NCI-H345 (cell line): ENCODE measurements at regions not wholly inside any gene's neighbourhood (a gene's known extent, or its start where the extent isn't known, plus 50 kb on each side); places are given as distances from the start of the nearest gene placed in this dataset.

Experiments used
- DNase-seq: peaks from one replicate; lab custom pipeline; 2025; lab: John Stamatoyannopoulos, UW

DNA sequence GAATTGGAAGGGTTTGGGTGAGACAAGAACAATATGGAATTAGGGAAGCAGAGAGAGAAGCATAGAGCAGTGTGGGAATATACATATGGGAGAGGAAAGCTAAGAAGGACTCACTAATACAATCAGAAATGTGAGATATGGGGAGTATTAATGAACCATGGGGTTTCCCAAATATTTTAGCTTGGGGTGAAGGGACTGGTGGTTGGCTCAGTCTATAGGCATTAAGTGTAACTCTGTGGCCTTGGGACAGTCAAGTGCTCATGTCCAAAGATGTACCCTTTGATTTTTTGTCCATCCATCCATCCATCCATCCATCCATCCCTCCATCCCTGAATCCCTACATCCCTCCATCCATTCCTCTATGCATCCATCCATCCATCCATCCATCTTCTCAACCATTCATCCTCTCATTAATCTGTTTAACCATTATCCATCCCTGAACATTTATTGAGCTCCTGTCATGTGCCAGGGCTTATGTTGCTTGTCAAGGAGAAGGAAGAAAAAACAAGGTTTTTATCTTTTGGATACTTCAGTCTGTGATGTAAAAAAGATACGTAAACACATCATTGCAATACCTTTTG, 263.4 kb upstream of the CHD6 start:
- DNase-seq: no peak

DNA sequence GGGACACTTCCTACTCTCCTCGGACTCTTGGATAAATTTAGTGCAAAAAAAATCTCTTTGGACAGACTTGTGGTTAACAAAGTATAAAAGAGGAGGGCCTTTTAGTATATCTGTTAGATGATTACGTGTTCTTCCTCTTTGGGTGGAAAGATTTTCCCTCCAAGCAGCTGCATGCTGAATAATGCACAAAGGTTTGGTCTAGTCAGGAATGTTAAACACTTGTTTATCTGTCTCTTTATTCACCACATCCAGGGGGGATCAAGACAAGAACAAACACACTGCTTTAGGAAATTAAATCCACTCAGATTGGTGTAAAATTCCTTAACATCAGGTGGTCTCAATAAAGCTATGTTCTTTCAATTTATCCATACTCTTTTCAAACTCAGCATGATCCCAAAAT, 260.9 kb upstream of the CHD6 start:
- no peak for DNase-seq

DNA sequence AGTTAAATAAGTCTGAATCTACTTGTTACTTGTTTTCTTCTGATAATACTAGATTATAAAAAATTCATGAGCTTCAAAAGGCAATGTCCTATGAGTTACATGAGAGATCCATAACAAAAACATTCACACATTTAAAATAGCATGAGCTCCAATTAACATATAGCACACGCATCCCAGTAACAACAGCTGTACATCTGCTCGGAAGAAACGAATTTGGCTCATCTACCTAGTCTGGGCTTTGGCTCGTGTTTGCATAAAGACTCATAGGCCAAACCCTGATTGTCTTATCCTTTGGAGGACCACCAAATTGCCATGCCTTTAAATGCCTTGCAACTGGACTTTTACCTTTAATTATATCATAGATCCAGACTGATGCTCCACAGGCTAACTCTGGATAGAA, 259.7 kb upstream of the CHD6 start:
- no peak for DNase-seq

DNA sequence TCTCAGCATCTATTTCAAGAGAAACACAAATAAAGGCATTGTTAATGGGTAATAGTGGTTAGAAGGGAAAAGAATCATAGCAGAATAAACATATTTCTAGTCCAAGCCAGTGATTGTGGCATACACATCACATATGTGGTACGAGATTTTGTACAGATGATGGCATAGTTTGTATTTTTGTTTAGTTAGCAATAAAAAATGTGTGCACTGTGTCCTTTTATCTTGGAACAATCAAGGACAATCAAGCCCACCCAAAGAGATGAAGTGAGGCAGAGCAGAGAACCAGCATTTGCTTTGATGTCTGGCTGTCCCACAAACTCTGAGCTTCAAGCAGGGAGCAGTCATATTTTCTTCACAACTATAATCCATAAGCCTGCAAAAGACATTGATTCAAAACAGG, 256.5 kb upstream of the CHD6 start:
- no peak for DNase-seq

DNA sequence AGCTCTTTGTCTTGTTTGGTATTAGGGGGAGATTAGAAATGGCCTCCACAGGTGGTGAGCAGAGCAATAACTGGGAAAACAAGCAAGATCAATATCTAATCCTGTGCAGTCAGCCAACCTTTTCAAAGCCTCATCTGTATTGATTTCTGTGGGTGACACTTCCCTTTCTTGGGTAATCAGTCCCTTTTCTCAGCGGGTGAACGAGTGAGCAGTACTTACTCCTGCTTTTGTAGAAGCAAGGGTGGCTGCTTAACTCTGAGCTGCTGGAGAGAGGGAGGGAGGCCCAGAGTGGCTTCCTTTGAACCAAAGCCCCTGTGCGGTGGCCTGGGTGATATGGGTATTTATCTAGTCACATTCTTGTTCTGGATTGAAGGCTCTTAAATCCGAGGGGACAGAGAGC, 254.8 kb upstream of the CHD6 start:
- no peak for DNase-seq

DNA sequence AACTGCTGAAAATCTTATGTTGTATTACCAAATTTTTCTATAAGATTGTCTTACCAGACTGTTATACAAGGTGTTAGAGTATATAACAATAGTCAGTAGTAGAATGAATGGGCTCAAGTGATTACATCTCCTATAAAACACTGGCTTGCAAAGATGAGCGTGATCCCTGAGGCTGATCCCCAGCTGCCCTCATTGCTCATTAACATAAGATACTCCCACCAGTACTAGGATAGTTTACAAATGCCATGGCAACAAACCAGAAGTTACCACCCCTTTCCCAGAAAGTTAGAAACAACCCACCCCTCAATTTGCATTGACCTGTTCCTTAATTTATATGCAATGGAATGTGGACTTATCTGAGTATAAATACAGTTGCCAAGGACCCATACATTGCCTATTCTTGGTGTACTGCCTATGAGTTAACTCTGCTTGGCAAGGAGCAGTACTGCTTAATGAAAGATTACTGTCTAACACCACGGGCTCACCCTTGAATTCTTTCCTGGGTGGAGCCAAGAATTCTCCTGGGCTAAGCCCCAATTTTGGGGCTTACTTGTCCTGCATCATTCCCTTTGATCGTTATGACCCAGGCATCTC, 252.8 kb upstream of the CHD6 start:
- no peak for DNase-seq

DNA sequence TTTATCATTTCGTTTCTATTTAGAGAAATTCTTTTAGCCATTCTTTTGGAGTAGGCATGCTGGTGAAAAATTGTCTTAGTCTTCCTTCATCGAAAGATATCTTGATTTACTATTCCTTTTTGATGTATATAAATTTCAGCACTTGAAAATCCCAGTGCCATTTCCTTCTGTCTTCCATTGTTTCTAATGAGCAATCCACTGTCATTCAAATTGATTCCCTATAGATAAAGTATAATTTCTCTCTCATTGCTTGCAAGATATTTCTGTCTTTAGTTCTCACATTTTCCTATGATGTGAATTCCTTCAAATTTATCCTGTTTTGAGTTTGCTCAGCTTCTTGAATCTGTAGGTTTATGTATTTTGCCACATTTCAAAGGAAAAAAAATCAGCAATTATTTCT, 251.1 kb upstream of the CHD6 start:
- no peak for DNase-seq

DNA sequence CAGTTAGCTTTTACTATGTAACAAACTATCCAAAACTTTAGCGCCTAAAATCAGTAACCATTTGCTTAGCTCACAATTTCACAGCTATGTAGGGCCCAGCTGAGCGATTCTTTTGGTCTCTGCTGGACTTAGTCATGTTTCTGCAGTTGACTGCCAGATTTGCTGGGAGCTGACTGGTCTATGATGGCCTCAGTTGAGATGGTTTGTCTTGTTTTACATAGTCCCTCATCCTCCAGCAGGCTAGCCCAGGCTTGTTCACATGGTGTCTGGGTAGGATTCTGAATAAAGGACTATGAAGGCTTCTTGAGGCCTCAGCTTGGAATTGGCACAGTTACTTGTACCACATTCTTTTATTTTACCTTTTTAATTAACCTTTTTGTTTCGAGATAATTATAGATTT, 247.8 kb upstream of the CHD6 start:
- DNase-seq: no peak

DNA sequence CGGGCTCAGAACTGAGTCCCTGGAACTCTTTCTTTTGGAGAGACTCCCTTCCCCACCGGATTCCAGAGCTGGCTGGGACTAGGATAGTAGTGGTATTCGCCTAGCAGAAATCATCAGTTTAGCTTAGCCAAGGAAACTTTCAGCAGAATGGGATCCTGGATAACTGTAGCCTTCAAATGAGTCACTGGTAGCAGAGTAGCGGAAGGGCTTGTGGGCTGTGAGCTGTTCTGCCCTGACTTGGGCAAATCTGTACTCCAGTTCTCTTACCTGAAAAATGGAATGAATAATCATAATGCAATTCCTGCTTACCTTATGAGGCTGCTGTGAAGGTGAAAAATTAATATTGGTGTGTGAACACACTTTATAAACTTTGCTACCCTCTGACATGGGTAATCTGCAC, 244.3 kb upstream of the CHD6 start:
- DNase-seq: no peak

DNA sequence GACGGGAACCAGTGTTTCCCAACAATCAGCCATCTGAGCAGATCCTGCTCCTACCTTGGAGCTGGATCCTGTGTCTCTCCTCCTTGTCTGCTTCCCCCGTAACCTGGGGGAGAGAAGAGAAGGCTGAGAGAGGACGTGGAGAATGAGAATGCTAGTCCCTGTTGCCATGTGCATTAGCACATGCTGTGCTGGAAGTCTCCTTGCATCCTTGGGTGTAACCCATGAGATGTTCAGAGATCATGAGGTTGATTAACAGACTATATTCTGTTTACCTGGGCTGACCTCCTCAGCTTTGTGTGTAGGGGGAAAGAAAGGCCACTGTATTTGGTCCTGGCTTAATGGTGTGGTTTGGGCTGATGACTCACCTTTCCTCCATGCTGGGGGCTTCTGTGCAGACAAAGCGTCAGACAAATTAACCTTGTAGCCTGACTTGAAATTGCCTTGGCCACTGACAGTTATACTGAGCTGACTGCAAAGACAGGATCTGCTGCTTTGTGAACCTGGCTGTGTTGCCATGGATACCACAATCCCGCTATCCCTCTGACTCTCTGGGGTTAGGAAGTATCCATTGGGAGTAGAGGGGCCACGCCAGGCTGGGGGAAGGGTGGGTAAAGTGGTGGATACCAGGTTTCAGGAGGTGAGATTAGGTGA, 243.7 kb upstream of the CHD6 start:
- no peak for DNase-seq

DNA sequence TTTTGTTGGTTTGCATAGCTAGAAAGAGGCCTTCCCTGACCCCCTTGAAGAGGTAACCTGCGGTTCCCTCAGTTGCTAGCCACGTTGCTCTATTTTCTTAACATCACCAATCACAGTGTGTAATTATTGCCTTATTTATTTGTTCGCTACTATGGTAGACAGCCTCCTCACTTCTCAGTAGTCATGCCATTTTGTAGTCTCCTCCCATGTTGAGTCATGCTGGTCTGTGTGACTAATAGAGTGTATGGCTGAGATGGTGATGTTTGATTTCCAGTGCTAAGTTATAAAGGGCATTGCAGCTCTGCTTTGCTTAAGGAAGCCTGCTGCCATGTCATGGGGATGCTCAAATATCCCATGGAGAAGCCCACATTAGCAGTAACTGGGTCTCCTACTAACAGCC, 236.6 kb upstream of the CHD6 start:
- no peak for DNase-seq

DNA sequence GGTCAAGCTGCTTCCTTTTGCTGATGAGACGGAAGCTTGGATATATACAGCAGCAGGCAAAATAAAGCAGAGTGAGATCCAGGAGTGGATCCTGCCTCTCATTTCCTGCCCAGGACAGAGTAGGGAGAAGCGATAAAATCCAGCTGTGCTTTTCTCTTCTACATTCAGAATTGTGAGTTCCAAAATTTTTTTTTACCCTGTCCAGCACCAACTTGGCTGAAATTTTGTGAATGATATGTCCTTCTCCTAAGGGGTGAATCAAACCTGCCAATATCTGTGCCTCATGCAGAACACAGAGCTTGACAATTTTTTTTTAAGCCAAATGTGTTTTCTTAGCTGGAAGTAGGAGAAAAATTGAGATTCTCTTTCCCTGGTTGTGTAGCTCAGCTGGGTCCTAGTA, 235.6 kb upstream of the CHD6 start:
- no peak for DNase-seq

DNA sequence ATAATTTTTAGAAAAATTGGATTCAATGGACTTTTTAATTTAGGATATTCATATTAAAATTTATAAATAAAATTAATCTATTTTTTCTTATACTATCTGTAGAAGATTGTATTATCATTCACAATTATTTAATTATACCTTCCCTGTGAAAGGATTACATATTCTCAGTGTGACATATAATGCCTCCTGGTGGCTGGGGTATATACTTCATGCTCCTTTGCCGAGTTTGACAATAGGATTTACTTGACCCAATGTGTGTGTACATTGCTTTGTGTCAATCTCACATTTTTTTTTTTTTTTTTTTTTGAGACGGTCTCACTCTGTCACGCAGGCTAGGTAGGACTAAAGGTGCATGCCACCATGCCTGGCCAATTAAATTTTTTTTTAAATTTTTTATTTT, 230.0 kb upstream of the CHD6 start:
- no peak for DNase-seq

DNA sequence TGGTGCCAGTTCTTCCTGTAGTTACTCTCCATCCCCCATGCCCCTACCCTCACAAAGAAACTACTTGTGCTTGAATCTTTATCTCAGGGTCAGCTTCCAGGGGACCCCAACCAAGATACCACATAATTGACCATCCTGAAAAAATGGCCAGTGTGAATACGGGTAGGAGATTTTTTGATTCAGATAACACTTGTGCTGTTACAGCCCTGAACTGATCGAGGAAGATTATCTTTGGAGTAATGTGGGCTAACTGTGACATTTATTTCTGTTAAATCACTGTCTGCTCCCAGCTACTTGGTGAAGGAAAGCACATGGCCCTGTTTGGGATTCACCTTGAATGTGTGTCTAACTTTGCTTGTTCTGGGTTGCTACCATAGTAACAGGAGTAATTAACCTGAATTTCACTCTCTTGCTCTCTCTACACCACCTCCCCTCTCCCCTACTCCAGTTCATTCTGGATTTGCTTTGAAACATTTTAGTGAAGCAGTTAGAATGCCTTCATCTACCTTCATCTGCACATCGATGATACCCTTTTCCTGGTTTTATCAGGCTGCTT, 219.6 kb upstream of the CHD6 start:
- DNase-seq: no peak

DNA sequence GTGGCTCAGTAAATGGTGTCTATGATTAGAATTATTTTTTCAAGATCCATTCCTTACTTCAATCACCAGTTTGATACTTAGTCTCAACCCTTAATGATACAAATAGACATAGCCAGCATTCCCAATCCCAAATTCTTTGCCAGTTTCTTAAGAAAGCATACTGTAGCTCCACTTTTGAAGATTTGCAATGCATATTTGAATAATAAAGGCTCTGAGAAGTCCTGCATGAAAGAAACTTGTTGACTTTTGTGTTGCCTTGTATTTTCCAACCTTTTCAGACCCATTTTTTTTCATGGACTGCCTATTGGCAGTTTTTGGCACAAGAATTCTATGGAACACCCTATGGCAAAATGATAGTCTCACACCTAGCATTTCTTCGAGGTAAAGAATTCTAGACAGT, 215.6 kb upstream of the CHD6 start:
- DNase-seq: no peak

DNA sequence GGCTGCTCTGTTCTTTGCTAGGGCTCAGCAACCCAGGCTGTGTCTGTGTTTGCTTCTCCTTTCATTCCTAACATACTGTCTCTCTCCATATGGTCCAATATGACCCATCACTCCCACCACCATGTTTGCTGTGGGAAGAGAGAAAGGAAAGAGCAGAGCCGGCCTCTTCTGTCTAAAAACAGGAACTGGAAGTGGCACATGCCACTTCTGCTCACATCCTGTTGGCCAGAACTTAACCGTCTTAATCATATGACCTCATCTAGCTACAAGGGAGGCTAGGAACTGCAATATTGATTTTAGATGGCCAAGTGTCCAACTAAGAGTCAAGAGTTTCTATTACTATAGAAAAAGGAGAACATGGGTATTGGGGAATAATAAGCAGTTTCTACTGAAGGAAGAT, 212.5 kb upstream of the CHD6 start:
- no peak for DNase-seq

DNA sequence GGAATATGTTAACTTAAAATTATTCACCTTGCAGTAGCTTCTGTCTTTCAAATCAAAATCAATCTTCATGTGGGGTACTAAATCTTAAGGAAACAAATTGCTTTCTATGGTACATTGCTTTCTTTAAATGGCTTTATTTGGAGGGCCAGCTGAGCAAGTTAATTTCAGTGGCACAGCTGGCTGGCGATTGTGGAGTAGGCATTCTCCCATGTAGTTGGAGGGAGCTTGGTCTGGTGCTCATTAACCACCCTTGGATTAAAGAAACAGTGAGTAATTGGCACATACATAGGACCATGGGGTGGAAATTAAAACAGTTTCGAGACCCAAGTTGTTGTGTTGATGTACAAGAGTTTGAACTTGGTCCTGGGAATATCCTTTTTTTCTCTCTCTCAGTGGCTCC, 201.3 kb upstream of the CHD6 start:
- no peak for DNase-seq

DNA sequence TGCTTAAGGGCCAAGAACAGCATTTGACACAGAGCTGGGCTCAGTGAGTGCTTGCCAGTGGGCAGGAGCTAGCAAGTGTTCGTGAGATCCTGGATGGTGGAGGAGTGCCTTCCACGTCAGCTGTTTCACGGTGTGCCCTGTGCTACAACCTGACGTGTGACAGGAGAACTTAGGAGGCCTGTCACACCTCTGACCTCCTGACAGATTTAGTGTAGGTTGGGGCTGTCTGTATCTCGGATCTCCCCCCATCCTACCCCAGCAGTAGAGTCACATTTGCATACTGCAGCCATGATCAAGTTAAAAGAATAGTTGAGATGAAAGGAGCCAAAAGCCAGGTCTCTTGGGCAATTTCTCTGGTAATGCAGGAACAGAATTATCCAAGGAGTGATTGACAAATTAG, 200.8 kb upstream of the CHD6 start:
- no peak for DNase-seq

DNA sequence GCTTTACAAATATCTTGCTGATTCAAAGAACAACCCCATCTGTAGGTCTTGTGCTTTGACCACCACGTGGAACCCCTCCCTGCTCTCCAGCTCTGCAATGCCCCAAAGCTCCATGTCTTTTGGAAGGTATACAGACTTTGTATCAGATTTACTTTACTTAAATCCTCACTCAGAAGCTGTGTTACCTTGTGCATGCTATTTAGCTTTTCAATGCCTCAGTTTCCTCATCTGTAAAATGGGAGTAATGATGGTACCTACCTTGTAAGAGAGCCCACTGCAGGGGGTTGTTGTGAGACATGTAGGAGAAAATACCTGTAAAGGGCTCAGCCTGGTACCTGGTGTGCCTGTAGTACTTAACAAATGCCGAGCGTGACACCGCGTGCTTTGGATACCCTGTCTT, 200.2 kb upstream of the CHD6 start:
- no peak for DNase-seq

DNA sequence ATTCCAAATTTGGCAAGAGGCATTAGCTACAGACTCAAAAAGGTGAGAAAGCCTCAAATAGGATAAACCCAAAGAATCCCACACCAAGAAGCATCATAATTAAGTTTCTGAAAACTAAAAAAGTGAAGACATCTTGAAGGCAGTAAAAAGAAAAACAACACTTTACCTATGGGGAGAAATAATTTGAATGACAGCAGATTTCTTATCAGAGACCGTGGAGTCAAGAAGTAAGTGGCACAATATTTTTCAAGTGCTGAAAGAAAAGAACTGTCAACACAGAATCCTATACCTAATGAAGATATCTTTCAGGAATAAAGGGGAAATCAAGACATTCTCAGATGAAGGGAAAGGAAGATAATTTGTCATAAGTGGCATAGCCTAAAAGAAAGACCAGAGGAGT, 193.3 kb upstream of the CHD6 start:
- no peak for DNase-seq

DNA sequence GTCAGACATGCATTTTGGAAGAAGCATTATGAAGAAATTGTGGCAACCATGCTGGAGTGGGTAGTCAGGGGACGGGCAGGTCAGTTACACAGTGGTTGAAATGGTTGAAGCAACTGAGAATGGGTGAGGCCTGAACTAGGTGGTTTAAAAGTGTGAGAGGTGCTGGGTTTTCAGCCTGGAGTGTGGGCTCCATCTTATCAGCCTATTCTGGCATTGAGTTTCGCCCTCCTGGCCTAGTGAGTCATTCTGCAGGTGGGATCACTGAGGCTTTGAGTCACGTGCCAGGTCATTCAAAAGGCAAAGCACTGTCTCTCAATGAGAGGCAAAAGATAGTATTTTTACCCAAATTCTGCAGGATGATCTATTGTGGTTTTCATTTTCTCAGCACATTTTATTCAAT, 181.9 kb upstream of the CHD6 start:
- no peak for DNase-seq

DNA sequence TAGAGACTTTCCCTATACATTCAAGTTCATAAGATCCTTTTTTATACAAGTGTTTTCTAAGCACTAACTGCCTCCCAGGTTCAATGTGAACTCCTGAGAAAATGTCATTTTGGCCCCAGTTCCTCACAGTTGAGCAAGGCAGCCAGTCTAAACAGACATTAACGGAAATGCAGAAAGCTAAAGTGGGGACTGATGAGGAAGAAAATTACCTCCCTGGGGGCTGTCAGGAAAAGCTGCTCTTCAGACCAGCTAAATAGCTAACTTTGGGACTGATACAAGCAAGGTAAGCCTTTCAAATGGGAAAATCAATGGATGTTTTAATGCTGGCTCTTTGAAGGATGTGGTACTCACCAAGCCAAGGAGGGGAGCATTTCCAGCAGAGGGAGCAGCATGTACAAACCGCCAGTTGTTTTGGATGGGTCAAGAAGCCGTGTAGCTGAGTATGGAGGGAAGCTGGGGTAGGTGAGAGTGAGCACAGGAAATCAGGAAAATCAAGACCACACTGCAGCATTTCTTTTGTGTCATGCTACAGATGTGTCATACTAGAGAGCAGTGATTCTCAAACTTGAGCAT, 180.8 kb upstream of the CHD6 start:
- DNase-seq: no peak

DNA sequence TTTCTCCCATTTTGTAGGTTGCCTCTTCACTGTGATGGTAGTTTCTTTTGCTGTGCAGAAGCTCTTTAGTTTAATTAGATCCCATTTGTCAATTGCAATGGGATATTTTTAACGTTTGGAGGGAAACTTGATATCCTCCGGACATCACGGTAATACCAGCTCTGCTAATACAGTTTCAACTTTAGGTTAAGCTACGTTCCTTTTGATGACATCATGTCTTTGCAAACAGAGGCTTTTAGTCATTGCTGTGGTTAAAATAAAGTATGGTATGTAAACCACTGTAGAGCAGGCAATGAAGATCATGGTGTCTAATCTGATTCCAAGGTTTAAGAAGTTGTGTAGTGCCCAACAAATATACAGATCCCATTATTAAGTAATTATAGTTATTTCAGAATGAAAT, 168.0 kb upstream of the CHD6 start:
- no peak for DNase-seq
